GM12865 (cell line): ENCODE measurements at regions not wholly inside any gene's neighbourhood (a gene's known extent, or its start where the extent isn't known, plus 50 kb on each side); places are given as distances from the start of the nearest gene placed in this dataset.

Experiments used
- DNase-seq: peaks from one replicate; pipeline ENCODE4 v3.0.0; 2010; ENCODE audit warnings: low read depth
- H3K4me3 ChIP-seq: 2 replicates; pipeline ENCODE4 v1.5.1; 2011; ENCODE audit warnings: mild to moderate bottlenecking, low read depth, low read length, control low read depth
- TF ChIP-seq, protein P1 (sequence below): IDR thresholded peaks from 2 replicates; pipeline ENCODE4 v1.5.1; 2011; ENCODE audit warnings: low read length, control low read depth, low read depth, inconsistent platforms; ENCODE audit not compliant: insufficient read depth; ENCODE audit errors: missing control alignments

GRCh38 chr1:232704256-232704655 is 74.3 kb upstream of the SIPA1L2 start:
- H3K4me3 ChIP-seq = no peak overlapping the region
- TF ChIP-seq, protein P1, sequence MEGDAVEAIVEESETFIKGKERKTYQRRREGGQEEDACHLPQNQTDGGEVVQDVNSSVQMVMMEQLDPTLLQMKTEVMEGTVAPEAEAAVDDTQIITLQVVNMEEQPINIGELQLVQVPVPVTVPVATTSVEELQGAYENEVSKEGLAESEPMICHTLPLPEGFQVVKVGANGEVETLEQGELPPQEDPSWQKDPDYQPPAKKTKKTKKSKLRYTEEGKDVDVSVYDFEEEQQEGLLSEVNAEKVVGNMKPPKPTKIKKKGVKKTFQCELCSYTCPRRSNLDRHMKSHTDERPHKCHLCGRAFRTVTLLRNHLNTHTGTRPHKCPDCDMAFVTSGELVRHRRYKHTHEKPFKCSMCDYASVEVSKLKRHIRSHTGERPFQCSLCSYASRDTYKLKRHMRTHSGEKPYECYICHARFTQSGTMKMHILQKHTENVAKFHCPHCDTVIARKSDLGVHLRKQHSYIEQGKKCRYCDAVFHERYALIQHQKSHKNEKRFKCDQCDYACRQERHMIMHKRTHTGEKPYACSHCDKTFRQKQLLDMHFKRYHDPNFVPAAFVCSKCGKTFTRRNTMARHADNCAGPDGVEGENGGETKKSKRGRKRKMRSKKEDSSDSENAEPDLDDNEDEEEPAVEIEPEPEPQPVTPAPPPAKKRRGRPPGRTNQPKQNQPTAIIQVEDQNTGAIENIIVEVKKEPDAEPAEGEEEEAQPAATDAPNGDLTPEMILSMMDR = no peak
- no peak for DNase-seq

DNA sequence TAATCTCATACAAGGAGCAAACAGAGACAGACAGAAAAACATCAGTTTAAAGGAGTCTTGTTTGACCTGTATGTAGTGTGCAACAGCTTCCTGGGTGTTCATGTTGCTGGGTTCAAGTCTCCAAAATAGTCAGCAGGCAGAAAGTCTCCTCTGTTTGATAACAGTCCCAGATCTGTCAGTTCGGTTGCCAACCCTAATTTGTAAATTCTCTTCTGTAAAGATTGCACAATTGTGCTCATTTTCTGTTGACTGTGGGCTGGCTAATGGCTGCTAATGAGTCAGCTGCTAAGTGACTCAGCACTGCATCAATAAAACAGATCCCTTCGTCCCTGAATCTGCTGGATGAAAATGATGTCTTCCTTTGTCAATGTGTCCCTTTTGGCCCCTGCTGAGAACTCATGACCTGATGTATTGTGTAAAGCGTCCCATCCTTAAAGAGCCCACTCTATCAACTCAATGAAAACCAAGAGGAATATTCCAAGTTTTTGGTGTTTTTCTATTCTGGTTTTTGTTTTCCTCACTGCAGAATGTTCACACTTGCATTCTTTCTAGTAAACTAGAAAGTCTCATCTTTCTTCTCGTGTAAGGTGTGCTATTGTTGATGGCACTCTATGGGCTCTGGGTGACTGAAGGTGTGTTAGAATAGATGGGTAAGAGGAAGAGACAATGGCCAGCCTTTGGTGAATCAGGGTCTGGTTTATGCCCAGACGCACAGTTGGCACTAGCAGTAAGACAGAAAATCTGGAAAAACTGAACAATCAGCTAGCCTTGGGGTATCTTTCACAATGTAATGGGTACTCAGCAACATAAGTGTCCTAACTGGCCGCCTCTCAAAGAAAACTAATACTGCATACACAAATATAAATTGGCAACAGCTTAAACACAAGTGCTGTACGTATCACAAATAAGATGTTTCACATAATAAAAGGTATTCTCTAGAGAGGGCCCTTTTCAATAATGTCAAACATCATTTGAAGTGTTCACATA is 75.1 kb upstream of the SIPA1L2 start:
- DNase-seq = no peak
- no peak overlapping the region for H3K4me3 ChIP-seq
- TF ChIP-seq, protein P1 = no peak

DNA sequence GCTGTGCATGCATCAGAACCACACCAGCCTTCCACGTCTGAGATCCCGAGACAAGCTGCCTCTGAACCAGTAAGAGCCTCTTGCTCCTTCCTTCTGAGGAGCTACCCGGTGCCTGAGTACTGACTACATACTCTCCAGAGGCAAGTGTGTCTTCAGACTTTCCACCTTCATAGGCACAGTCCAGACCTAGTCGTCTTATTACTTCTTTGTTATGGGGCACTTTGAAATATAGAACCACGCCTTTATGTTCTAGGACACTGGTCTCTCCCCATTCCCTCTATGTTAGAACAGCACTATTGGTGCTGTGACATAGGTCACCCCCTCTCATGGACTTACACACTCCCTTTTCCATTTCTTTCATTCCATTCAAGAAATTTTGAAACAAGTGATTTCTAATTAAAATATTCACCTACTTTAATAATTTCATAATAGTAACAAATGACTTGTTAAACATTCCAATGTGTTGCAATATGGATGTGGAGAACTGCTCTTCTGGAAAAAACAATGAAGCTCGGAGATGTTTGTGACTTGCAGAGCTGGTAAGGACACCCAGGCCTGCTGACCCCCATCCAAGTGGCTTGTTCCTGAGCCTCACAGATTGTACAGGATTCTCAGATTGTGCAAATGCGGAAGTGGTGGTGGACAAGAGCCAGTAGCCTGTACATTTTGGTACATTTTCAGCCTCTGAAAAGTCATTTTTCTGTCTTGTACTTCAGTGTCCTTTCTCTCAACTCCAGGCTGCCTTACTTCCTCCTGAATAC is 76.1 kb upstream of the SIPA1L2 start:
- no peak for DNase-seq
- TF ChIP-seq, protein P1 = no peak
- H3K4me3 ChIP-seq = no peak overlapping the region

- TF ChIP-seq, protein P1 = no peak
- DNase-seq = no peak
- no peak overlapping the region for H3K4me3 ChIP-seq
These were observed 77.2 kb upstream of the SIPA1L2 start for GRCh38 chr1:232707142-232707541.

GRCh38 chr1:232709386-232709785 is 79.5 kb upstream of the SIPA1L2 start:
- DNase-seq = no peak
- TF ChIP-seq, protein P1 = no peak

DNA sequence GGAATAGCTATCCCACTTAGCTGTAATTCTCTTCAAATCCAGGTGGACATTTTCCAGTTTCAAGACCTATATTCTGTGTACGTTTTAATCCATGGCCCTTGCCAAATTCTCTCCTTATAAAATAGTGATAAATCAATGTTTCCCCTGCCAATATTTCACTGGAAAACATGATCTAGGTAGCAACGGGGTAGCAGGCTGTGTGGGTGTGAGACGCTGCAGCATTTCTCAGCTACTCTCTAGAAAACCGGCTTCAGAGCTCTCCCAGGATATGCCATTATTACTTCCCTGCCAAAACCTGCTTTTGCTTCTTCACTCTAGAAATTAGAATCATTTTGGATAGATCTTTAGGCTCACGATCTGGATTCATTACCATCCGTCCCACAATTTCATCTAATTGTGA is 82.1 kb upstream of the SIPA1L2 start:
- no peak overlapping the region for H3K4me3 ChIP-seq
- TF ChIP-seq, protein P1 = no peak
- DNase-seq = no peak

More at GRCh38 chr1:232709386-232709785, 79.5 kb upstream of the SIPA1L2 start:
- H3K4me3 ChIP-seq = no peak overlapping the region
